ENCODE measurements at regions not wholly inside any gene's neighbourhood (a gene's known extent, or its start where the extent isn't known, plus 50 kb on each side); places are given as distances from the start of the nearest gene placed in this dataset.

GRCh38 chr21:28776251-28776650, 216.4 kb downstream of the LTN1 start:
- 71 to 82% methylated on average over 2 of the region's 2 CpGs for WGBS, 2 donors
- intact Hi-C loops (cut with DNase I): no loop called here
- H3K4me3 ChIP-seq: no peak overlapping the region
- no peaks in the 10 kb centered on the region for H3K27me3 ChIP-seq
- H3K36me3 ChIP-seq: no peaks in the 10 kb centered on the region
- no peak for DNase-seq
- H3K27ac ChIP-seq: no peak overlapping the region
- no peaks in the 10 kb centered on the region for H3K9me3 ChIP-seq
- TF ChIP-seq POLR2A (IDR thresholded peaks at IDR 0.05) (no peak), CTCF (IDR thresholded peaks at IDR 0.05) (no peak)
- no peaks in the 10 kb centered on the region for H3K4me1 ChIP-seq

- TF ChIP-seq POLR2A (IDR thresholded peaks at IDR 0.05): no peak
- TF ChIP-seq CTCF (IDR thresholded peaks at IDR 0.05): no peak
- H3K27me3 ChIP-seq: no peaks in the 10 kb centered on the region
- intact Hi-C loops (cut with DNase I): no loop called here
- no peak for DNase-seq
- no peaks in the 10 kb centered on the region for H3K36me3 ChIP-seq
- no peaks in the 10 kb centered on the region for H3K9me3 ChIP-seq
- no peaks in the 10 kb centered on the region for H3K4me1 ChIP-seq
- H3K4me3 ChIP-seq: no peak overlapping the region
- 31 to 37% methylated on average over 2 of the region's 2 CpGs for WGBS, 2 donors
- no peak overlapping the region for H3K27ac ChIP-seq
Measured at GRCh38 chr21:28775071-28775470, 217.6 kb downstream of the LTN1 start.

- intact Hi-C loops (cut with DNase I): no loop called here
- H3K4me3 ChIP-seq: no peak overlapping the region
- H3K27me3 ChIP-seq: no peaks in the 10 kb centered on the region
- no peak for DNase-seq
- H3K9me3 ChIP-seq: no peaks in the 10 kb centered on the region
- no peak for TF ChIP-seq CTCF (IDR thresholded peaks at IDR 0.05)
- no peak for TF ChIP-seq POLR2A (IDR thresholded peaks at IDR 0.05)
- 65 to 71% methylated on average over 2 of the region's 2 CpGs for WGBS, 2 donors
- H3K27ac ChIP-seq: peak overlapping the region in 2 of 4 donors; percentile 45 to 80
- no peaks in the 10 kb centered on the region for H3K36me3 ChIP-seq
- no peaks in the 10 kb centered on the region for H3K4me1 ChIP-seq
Measured at GRCh38 chr21:28773036-28773435, 219.6 kb downstream of the LTN1 start.

- peak overlapping the region in 2 of 4 donors; percentile 8 to 28 for H3K4me3 ChIP-seq
- intact Hi-C loops (cut with DNase I): no loop called here
Measured at GRCh38 chr21:28771790-28772501, 220.7 kb downstream of the LTN1 start.

More at GRCh38 chr21:28771790-28772501, 220.7 kb downstream of the LTN1 start:
- DNase-seq: no peak
- Histone ChIP-seq H3K27me3 (no peaks in the 10 kb centered on the region), H3K4me1 (no peaks in the 10 kb centered on the region), H3K27ac (peak overlapping the region; percentile 39 to 84 (median 70)), H3K36me3 (no peaks in the 10 kb centered on the region), H3K9me3 (no peaks in the 10 kb centered on the region)
- 47 to 48% methylated on average over 3 of the region's 3 CpGs for WGBS, 2 donors
- TF ChIP-seq POLR2A (IDR thresholded peaks at IDR 0.05): no peak
- no peak for TF ChIP-seq CTCF (IDR thresholded peaks at IDR 0.05)
